Prostate gland (tissue), 2 donors: ENCODE measurements at regions not wholly inside any gene's neighbourhood (a gene's known extent, or its start where the extent isn't known, plus 50 kb on each side); places are given as distances from the start of the nearest gene placed in this dataset.

Source experiments
- POLR2A ChIP-seq: fragments of 450-650 bp; IDR thresholded peaks from one replicate; pipeline ENCODE4 v1.6.1; 2016; ENCODE audit warnings: antibody characterized with exemption, mild to moderate bottlenecking
- POLR2AphosphoS5 ChIP-seq: sonication (generic); formaldehyde crosslinking; IDR thresholded peaks from one replicate; pipeline ENCODE4 v1.6.1; 2017; ENCODE audit warnings: antibody characterized with exemption
- TF ChIP-seq, protein P1 (sequence below), 4 experiments: fragments of 200-600 bp in 2 of 4; fragments of 450-650 bp in 2 of 4; sonication (generic) in 2 of 4; IDR thresholded peaks; 1 replicate in 3 of 4; 2 replicates in 1 of 4; pipeline ENCODE4 v1.5.1; 2016 to 2019; ENCODE audit warnings: antibody characterized with exemption in 4 of 4, mild to moderate bottlenecking in 2 of 4, moderate library complexity in 2 of 4

DNA sequence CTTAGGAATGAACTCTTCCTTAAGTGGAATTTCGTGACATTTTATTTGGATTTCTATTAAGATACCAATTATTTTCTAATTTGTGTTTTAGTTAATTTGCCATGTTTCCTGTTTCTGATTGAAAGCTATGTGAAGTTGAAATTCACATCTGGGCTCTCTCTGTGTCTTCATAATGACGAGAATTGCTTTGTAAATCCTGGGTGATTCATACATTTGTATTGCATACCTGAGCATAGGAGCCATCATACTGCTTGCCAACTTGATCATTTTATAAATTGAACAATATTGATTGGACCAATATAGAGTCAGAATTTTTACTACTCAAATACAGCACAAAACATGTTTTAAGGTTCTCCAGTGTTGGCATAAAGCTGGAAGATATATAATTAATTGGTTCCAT, 817.9 kb downstream of the BRINP3 start:
- TF ChIP-seq, protein P1, sequence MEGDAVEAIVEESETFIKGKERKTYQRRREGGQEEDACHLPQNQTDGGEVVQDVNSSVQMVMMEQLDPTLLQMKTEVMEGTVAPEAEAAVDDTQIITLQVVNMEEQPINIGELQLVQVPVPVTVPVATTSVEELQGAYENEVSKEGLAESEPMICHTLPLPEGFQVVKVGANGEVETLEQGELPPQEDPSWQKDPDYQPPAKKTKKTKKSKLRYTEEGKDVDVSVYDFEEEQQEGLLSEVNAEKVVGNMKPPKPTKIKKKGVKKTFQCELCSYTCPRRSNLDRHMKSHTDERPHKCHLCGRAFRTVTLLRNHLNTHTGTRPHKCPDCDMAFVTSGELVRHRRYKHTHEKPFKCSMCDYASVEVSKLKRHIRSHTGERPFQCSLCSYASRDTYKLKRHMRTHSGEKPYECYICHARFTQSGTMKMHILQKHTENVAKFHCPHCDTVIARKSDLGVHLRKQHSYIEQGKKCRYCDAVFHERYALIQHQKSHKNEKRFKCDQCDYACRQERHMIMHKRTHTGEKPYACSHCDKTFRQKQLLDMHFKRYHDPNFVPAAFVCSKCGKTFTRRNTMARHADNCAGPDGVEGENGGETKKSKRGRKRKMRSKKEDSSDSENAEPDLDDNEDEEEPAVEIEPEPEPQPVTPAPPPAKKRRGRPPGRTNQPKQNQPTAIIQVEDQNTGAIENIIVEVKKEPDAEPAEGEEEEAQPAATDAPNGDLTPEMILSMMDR (IDR thresholded peaks at IDR 0.05), result no peak
- TF ChIP-seq POLR2A (no peak), POLR2AphosphoS5 (no peak)
